Natural killer cell (primary cell): ENCODE measurements at regions not wholly inside any gene's neighbourhood (a gene's known extent, or its start where the extent isn't known, plus 50 kb on each side); places are given as distances from the start of the nearest gene placed in this dataset.

Experiments
- ATAC-seq, 3 donors: fragments of 150-1000 bp in 2 of 3; fragments of 200-7000 bp in 1 of 3; cut with Tn5 transposase; 1 replicate in 1 of 3; 2 replicates in 2 of 3; pipeline ENCODE4 v1.10.0; 2021; ENCODE audit warnings: mild to moderate bottlenecking in 2 of 3, moderate library complexity in 2 of 3
- DNase-seq, 2 donors: peaks; one replicate each; pipeline versions ENCODE4 v3.0.0 to v3.0.0-alpha.2; 2013 to 2021; ENCODE audit warnings: mixed read lengths in 1 of 2
- H3K27ac ChIP-seq: one replicate; pipeline ENCODE4 v1.5.1; 2013; ENCODE audit warnings: mild to moderate bottlenecking, low read length
- H3K27me3 ChIP-seq: one replicate; pipeline ENCODE4 v1.6.1; 2013; ENCODE audit warnings: low read length; ENCODE audit not compliant: control insufficient read depth, insufficient read depth
- H3K36me3 ChIP-seq: one replicate; pipeline ENCODE4 v1.6.1; 2013; ENCODE audit warnings: low read length; ENCODE audit not compliant: control insufficient read depth, insufficient read depth
- H3K4me1 ChIP-seq: one replicate; pipeline ENCODE4 v1.6.1; 2013; ENCODE audit warnings: low read length; ENCODE audit not compliant: control insufficient read depth, insufficient read depth
- H3K4me3 ChIP-seq: one replicate; pipeline ENCODE4 v1.5.1; 2013; ENCODE audit warnings: low read length
- H3K9me3 ChIP-seq: one replicate; pipeline ENCODE4 v1.6.1; 2013; ENCODE audit warnings: low read length; ENCODE audit not compliant: control insufficient read depth, insufficient read depth
- H3K27ac Mint-ChIP-seq, 2 donors: one replicate each; pipeline ENCODE4 v1.8.0; 2022; ENCODE audit warnings: mild to moderate bottlenecking in 2 of 2, mixed read lengths in 2 of 2, moderate library complexity in 1 of 2
- H3K27me3 Mint-ChIP-seq, 2 donors: one replicate each; pipeline ENCODE4 v1.8.0; 2022; ENCODE audit warnings: low read depth in 2 of 2, mixed read lengths in 2 of 2
- H3K36me3 Mint-ChIP-seq: one replicate; pipeline ENCODE4 v1.8.0; 2022; ENCODE audit warnings: mixed read lengths
- H3K4me1 Mint-ChIP-seq, 2 donors: one replicate each; pipeline ENCODE4 v1.8.0; 2022; ENCODE audit warnings: mixed read lengths in 2 of 2
- H3K4me3 Mint-ChIP-seq: one replicate; pipeline ENCODE4 v1.8.0; 2022; ENCODE audit warnings: mild to moderate bottlenecking, moderate library complexity, mixed read lengths
- H3K9me3 Mint-ChIP-seq, 2 donors: one replicate each; pipeline ENCODE4 v1.8.0; 2022; ENCODE audit warnings: mixed read lengths in 2 of 2
- CTCF ChIP-seq: fragments of 200-600 bp; IDR thresholded peaks from one replicate; pipeline ENCODE4 v1.8.0; 2022; ENCODE audit warnings: antibody characterized with exemption
- WGBS: methylation state at CpG from one replicate; pipeline ENCODE4 v1.1.7; 2013; ENCODE audit warnings: missing lambda C conversion rate; ENCODE audit not compliant: insufficient coverage; 5-methylcytosine and 5-hydroxymethylcytosine counted together
- intact Hi-C: fragments of 100-400 bp; cut with micrococcal nuclease; formaldehyde crosslinking; loops from one replicate; pipeline ENCODE4 v1.14.2; 2022

GRCh38 chr2:173829727-173830126 lies 135.4 kb downstream of the SP3 start:
- Mint-ChIP-seq H3K4me3 (no peak overlapping the region), H3K27me3 (peaks cover 14 to 27% of the 10 kb centered on the region in 2 donors), H3K27ac (no peak overlapping the region), H3K9me3 (no peaks in the 10 kb centered on the region), H3K36me3 (no peaks in the 10 kb centered on the region), H3K4me1 (no peaks in the 10 kb centered on the region)
- TF ChIP-seq CTCF: no peak
- WGBS: 77% methylated on average over 4 of the region's 4 CpGs
- no peak for ATAC-seq
- intact Hi-C loops: no loop called here
- H3K27ac ChIP-seq: no peak overlapping the region
- H3K4me1 ChIP-seq: no peaks in the 10 kb centered on the region
- H3K9me3 ChIP-seq: no peaks in the 10 kb centered on the region
- no peak overlapping the region for H3K4me3 ChIP-seq
- no peak for DNase-seq
- no peaks in the 10 kb centered on the region for H3K27me3 ChIP-seq
- H3K36me3 ChIP-seq: no peaks in the 10 kb centered on the region

- no peaks in the 10 kb centered on the region for H3K9me3 Mint-ChIP-seq
- DNase-seq (no peak), ATAC-seq (no peak)
- TF ChIP-seq CTCF: no peak
- H3K27ac Mint-ChIP-seq: no peak overlapping the region
- no peaks in the 10 kb centered on the region for H3K36me3 Mint-ChIP-seq
- intact Hi-C loops: no loop called here
- no peaks in the 10 kb centered on the region for H3K36me3 ChIP-seq
- H3K4me1 Mint-ChIP-seq: no peaks in the 10 kb centered on the region
- no peak overlapping the region for H3K27ac ChIP-seq
- no peaks in the 10 kb centered on the region for H3K27me3 ChIP-seq
- H3K4me1 ChIP-seq: no peaks in the 10 kb centered on the region
- no peak overlapping the region for H3K4me3 ChIP-seq
- no peak overlapping the region for H3K4me3 Mint-ChIP-seq
- 92% methylated on average over 3 of the region's 4 CpGs for WGBS
- peaks cover 14 to 27% of the 10 kb centered on the region in 2 donors for H3K27me3 Mint-ChIP-seq
- no peaks in the 10 kb centered on the region for H3K9me3 ChIP-seq
Measured at GRCh38 chr2:173830170-173830569, 135.0 kb downstream of the SP3 start.

GRCh38 chr2:173831312-173832229 lies 133.6 kb downstream of the SP3 start:
- DNase-seq (no peak), ATAC-seq (no peak)
- Histone ChIP-seq H3K4me1 (no peaks in the 10 kb centered on the region), H3K9me3 (no peaks in the 10 kb centered on the region), H3K4me3 (no peak overlapping the region), H3K27ac (no peak overlapping the region), H3K36me3 (no peaks in the 10 kb centered on the region), H3K27me3 (no peaks in the 10 kb centered on the region)
- H3K4me1 Mint-ChIP-seq: no peaks in the 10 kb centered on the region
- H3K27ac Mint-ChIP-seq: no peak overlapping the region
- H3K9me3 Mint-ChIP-seq: no peaks in the 10 kb centered on the region
- H3K27me3 Mint-ChIP-seq: peaks cover 10 to 19% of the 10 kb centered on the region in 2 donors
- TF ChIP-seq CTCF: no peak
- H3K36me3 Mint-ChIP-seq: no peaks in the 10 kb centered on the region
- intact Hi-C loops: no loop called here
- no peak overlapping the region for H3K4me3 Mint-ChIP-seq
- 94% methylated on average over 11 of the region's 11 CpGs for WGBS

GRCh38 chr2:173834141-173834540 lies 131.0 kb downstream of the SP3 start:
- no peaks in the 10 kb centered on the region for H3K36me3 Mint-ChIP-seq
- no peak overlapping the region for H3K27ac Mint-ChIP-seq
- H3K9me3 ChIP-seq: no peaks in the 10 kb centered on the region
- H3K27me3 ChIP-seq: no peaks in the 10 kb centered on the region
- no peak overlapping the region for H3K4me3 ChIP-seq
- ATAC-seq (no peak), DNase-seq (no peak)
- intact Hi-C loops: no loop called here
- WGBS: 93% methylated on average over 2 of the region's 2 CpGs
- TF ChIP-seq CTCF: no peak
- no peaks in the 10 kb centered on the region for H3K9me3 Mint-ChIP-seq
- no peaks in the 10 kb centered on the region for H3K4me1 Mint-ChIP-seq
- peaks cover 0 to 10% of the 10 kb centered on the region in 2 donors for H3K27me3 Mint-ChIP-seq
- no peak overlapping the region for H3K27ac ChIP-seq
- H3K4me3 Mint-ChIP-seq: no peak overlapping the region
- H3K36me3 ChIP-seq: no peaks in the 10 kb centered on the region
- no peaks in the 10 kb centered on the region for H3K4me1 ChIP-seq
